Activated CD8-positive, alpha-beta memory T cell treated with anti-CD3 and anti-CD28 coated beads for 1 hour (primary cell): ENCODE measurements at regions not wholly inside any gene's neighbourhood (a gene's known extent, or its start where the extent isn't known, plus 50 kb on each side); places are given as distances from the start of the nearest gene placed in this dataset.

Experiments used
- DNase-seq, 2 donors: peaks; one replicate each; pipeline ENCODE4 v3.0.0-alpha.2; 2020; ENCODE audit warnings: low read depth in 1 of 2; ENCODE audit errors: extremely low read depth in 1 of 2

DNA sequence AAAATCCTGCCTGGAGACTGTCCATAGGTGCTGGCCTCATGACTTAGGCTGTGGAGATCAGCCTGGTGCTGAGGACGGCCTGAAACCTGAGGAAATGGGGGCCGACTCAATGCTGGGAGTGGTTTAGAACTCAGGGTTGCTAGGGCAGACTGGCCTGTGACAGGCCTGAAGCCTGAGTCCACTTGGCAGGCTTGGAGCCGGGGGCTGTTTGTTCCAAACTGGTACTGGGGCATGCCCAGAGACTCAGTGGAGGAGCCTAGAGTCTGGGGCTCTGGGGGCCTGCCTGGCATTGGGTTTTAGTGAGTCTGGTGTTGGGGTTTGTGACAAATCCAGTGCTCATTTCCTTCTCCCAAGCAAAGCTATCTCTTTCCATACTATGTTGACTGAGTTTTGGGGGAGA lies 489.7 kb upstream of the CNKSR2 start:
- DNase-seq = no peak

- no peak for DNase-seq
Observed at GRCh38 chrX:20863649-20864048, 510.6 kb upstream of the CNKSR2 start.

- DNase-seq = no peak
Observed at GRCh38 chrX:20861113-20861512, 513.1 kb upstream of the CNKSR2 start.

DNA sequence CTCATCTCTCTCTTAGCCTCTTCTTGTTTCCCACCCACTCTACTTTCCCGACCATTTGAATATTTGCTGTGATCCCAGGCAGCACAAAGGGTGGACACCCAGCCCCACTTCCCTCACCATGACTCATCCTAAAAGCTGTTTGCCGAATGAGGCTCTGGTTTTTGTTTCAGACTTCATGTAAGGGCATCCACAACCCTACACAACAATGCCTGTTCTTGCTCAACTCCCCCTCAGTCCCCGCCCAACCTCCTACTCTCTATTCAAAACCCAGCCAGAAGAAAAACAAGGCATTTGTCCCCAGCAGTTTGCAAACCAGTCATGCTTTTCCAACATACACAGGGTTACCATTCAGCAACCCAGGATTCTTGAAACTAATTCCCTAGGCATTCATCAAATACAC lies 516.5 kb upstream of the CNKSR2 start:
- DNase-seq = no peak

DNA sequence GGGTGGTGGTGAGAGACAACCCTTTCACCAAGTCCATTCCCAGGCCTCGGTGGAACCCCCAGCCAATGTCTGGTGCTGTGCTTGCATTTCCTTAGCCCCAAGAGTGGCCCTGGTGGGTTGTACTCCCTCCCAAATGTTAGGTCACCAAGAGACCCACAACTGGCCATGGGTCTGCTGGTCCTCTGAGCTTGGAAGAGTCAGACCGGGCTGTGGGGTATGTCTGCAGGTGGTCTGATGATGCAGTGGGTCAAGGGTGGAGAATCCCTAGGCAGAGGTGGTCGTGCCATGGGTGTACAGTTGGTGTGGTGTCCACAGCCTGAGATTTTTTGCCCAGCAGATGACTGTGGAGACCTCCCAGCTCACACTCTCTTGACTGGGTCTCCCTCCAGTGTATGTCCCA lies 535.7 kb upstream of the CNKSR2 start:
- no peak for DNase-seq

- no peak for DNase-seq
Observed at GRCh38 chrX:20829665-20830491, 544.3 kb upstream of the CNKSR2 start.

- no peak for DNase-seq
Observed at GRCh38 chrX:20825984-20826383, 548.2 kb upstream of the CNKSR2 start.

- no peak for DNase-seq
Observed at GRCh38 chrX:20803971-20804370, 537.3 kb upstream of the RPS6KA3 start.

DNA sequence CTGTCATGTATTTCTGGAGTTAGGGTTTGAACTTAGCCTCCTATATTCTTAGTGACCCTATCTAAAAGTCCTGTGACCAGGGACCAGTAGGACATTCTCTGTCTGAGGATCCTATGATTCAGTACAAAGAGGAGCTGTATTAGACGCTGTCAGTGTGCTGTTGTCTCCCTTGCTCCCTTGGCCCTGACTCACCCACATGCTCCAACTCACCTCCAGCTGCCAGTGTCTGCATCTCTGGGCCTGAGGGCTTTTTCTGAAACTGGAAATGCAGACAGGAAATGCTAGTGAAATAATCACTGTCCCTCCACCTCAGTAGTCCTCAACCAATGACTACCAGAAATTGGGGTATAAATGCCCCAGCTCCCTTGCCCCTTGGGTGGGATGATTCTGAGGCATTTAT lies 535.3 kb upstream of the RPS6KA3 start:
- no peak for DNase-seq

GRCh38 chrX:20796450-20796849 lies 529.7 kb upstream of the RPS6KA3 start:
- no peak for DNase-seq

DNA sequence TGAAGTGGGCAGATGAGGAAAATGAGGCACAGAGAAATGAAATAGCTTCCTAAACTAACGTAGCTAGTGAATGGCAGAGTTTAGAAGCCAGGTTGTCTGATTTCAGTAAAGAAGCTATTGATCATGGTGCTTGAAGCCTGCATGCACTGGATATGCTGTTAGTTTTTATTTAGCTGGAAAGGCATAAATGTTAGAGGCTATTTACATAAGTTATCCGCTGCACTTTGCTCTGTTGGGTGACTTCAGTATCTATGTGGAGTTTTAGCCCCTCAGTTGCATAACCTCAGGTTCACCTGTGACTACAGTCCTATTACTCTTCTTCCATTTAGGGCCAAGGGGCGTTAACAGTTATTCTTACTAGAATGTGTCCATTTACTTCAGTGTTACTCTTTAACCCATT lies 522.4 kb upstream of the RPS6KA3 start:
- DNase-seq = no peak

DNA sequence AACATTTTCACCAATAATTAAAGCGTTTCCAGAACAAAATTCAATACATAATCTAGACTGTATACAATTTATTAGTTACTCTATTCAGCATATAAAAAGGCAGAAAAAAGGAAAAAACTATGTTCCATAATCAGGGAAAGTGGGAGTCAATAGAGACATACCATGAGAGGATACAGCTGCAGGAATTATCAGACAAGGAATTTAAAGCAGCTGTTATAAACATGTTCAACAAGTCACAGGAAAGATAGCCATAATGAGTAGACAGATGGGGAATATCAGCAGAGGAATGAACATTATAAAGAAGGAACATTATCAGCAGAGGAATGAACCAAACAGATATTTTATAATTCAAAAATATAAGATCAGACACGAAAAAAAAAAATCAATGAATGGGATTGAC lies 500.6 kb upstream of the RPS6KA3 start:
- no peak for DNase-seq

GRCh38 chrX:20756585-20756984 lies 489.9 kb upstream of the RPS6KA3 start:
- DNase-seq = no peak

- DNase-seq = no peak
Observed at GRCh38 chrX:20753076-20753475, 486.4 kb upstream of the RPS6KA3 start.

DNA sequence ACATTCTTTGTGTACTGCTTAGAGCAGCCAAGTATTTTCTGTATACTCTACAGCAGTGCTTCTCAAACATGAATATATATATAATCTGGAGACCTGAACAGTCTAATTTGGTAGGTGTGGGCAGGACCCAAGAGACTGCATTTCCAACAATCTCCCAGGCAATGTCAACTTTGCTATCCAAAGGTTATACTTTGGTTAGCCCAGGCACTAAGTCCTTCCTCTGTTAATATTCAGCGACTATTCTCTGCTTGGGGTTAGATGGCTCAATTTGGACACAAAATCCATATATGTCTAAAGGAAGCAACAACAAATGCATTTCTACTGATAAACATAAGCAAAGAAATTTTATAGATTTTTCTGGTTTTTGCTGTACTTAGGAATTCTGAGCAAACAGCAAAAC lies 480.0 kb upstream of the RPS6KA3 start:
- no peak for DNase-seq

DNA sequence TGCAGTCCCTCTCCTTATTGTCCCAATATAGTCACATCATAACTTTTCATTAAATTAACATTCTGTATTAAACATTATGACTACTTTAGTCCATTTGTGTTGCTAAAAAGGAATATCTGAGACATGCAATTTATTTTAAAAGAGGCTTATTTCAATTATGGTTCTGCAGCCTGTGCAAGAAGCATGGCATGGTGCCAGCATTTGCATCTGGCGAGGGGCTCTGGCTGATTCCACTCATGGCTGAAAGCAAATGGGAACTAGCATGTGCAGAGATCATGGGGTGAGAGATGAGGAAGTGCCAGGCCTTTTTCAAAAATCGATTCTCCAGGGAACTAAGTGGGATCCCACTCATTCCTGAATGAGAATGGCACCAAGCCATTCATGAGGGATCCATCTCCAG lies 476.3 kb upstream of the RPS6KA3 start:
- DNase-seq = no peak

DNA sequence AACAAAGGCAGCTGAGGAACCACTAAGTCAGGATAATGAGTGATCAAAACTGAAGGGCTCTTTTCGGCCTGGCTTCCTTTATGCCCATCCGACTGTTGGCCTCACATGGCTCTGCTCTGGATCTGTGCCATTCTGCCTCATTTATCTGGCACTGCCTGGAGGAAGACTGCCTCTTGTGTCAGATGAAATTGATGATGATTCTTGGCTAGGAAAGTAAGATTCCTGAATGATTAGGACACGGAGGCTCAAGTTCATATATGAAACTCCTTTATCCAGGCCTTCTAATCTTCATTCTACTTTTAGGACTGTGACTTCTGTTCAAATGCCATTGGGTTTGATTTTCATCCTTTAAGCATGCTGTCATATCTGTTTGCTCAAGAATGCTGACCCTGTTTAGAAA lies 475.4 kb upstream of the RPS6KA3 start:
- DNase-seq = no peak

DNA sequence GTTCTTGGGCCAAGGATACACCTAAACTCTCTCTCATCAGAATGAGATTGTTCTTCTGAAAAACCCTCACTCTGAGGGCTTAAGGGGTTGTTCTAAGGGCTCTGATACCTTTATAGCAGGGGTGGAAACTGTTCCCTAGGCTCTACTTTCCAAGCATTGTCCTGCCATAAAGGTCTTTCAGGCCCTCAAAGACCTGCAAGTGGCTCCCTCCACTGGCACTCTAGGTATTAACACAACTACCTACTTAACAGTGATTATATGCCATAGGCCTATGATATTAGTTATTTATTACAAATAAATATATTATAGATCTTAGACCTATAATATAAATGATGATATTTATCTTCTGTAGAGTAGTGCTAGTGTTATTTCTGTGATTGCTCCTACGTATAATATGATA lies 473.7 kb upstream of the RPS6KA3 start:
- no peak for DNase-seq

GRCh38 chrX:20739038-20739745 lies 472.5 kb upstream of the RPS6KA3 start:
- no peak for DNase-seq

- DNase-seq = no peak
Observed at GRCh38 chrX:20729416-20729815, 462.7 kb upstream of the RPS6KA3 start.

GRCh38 chrX:20727447-20727846 lies 460.7 kb upstream of the RPS6KA3 start:
- DNase-seq = no peak

DNA sequence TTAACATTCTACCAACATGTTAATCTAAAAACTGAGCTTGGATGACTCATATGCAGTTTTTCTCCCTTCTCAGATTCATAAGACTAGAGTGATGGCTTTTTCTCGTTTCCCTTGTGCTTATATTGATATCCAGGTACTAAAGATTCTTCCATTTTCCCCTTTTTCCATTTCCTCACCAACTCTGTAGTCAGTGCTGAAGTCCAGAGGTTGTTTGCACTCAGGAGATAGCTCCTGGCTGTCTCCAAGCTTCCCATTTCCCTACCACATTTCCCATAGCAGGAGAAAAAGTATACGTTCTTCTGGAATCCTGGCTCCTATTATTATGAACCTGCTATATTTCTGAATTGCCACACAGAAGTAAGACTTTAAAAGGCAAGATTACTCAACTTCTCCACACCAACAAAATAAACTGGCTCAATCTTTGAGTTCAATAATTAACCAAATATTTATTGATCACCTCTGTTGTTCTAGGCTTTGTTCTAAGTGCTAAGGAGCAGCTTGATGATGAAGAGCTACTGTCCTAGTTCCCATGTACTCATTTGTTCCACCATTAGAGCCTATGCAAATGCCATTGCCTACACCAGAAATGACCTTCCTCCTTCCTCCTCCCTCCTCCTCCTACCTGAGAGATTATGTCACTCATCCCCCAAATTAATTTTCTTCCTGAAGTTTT lies 454.4 kb upstream of the RPS6KA3 start:
- DNase-seq = no peak
